A673 (cell line): ENCODE measurements at regions not wholly inside any gene's neighbourhood (a gene's known extent, or its start where the extent isn't known, plus 50 kb on each side); places are given as distances from the start of the nearest gene placed in this dataset.

Source experiments
- EZH2 ChIP-seq: fragments of 200-600 bp; sonication (generic); IDR thresholded peaks from 2 replicates; pipeline ENCODE4 v1.6.1; 2017; ENCODE audit warnings: borderline replicate concordance, low read depth, mild to moderate bottlenecking, mixed read lengths, antibody characterized with exemption, low read length; ENCODE audit not compliant: poor library complexity, severe bottlenecking
- TF ChIP-seq, protein P1 (sequence below): fragments of 300-800, 200-600 bp; sonication (generic); conservative IDR thresholded peaks from 2 replicates; pipeline ENCODE4 v1.5.1; 2017; ENCODE audit warnings: low read depth, mild to moderate bottlenecking, antibody characterized with exemption, low read length, moderate library complexity, mixed read lengths

DNA sequence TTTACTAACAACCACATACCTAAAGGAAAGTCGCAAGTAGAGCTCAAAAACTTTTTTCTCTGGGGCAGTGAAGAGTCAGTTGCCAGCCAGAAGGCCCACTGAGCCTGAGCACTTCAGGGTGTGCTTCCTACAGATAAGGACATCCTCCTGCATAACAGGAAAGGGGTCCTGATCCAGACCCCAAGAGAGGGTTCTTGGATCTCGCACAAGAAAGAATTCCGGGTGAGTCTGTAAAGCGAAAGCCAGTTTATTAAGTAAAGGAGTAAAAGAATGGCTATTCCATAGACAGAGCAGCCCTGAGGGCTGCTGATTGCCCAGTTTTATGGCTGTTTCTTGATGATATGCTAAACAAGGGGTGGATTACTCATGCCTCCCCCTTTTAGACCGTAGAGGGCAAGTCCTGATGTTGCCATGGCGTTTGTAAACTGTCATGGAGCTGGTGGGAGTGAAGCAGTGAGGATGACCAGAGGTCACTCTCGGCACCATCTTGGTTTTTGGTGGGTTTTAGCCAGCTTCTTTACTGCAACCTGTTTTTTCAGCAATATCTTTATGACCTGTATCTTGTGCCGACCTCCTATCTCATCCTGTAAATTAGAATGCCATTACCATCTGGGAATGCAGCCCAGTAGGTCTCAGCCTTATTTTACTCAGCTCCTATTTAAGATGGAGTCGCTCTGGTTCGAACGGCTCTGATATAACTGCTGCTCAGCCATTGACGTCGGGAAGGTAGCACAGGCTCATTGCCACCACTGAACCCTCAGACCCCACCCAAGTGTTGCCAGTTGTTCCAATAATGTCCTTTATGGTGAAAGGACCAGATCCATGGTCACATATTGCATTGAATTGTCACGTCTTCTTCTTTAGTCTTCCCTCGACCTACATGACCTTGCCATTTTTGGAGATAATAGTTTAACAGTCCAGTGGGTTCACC lies 96.6 kb upstream of the ERRFI1 start:
- TF ChIP-seq, protein P1, sequence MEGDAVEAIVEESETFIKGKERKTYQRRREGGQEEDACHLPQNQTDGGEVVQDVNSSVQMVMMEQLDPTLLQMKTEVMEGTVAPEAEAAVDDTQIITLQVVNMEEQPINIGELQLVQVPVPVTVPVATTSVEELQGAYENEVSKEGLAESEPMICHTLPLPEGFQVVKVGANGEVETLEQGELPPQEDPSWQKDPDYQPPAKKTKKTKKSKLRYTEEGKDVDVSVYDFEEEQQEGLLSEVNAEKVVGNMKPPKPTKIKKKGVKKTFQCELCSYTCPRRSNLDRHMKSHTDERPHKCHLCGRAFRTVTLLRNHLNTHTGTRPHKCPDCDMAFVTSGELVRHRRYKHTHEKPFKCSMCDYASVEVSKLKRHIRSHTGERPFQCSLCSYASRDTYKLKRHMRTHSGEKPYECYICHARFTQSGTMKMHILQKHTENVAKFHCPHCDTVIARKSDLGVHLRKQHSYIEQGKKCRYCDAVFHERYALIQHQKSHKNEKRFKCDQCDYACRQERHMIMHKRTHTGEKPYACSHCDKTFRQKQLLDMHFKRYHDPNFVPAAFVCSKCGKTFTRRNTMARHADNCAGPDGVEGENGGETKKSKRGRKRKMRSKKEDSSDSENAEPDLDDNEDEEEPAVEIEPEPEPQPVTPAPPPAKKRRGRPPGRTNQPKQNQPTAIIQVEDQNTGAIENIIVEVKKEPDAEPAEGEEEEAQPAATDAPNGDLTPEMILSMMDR: no peak
- TF ChIP-seq EZH2: no peak
